NCI-H226 (cell line): ENCODE measurements at regions not wholly inside any gene's neighbourhood (a gene's known extent, or its start where the extent isn't known, plus 50 kb on each side); places are given as distances from the start of the nearest gene placed in this dataset.

Source experiments
- DNase-seq: peaks from one replicate; pipeline ENCODE4 v3.0.0-alpha.2; 2015

- DNase-seq: no peak
Measured at GRCh38 chr7:15905251-15906040, 219.0 kb upstream of the MEOX2 start.

DNA sequence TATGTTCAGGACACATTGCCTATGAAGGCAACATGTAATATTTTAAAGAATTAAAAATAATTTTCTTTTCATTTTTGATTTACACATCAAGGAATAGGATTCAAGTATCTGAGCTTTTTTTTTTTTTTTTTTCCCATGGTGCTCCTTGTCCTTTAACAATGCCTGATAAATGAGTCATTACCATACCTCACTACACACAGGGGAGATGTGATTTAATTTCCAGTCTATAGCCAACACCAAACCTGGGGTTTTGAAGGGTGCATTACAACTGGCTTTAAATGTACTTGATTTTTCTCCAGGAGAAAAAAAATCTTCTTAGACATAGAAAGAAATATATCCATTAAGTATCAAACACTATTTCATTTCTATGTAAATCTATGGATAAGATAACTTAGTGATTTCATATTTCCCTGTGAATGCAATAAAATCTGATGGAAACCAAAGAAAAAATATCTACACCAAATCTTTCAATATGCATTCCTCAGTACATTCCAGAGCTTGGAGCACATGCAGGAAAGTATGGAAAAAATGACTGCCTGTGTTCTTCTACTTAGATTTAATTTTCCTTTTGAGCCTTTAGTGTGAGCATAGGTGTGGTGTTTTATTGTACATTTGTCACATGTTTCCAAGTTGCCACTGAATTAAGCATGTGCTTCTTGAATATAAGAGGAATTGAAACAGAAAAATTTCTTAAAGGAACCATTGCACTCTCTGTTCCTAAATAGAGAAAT lies 204.8 kb upstream of the MEOX2 start:
- peak; percentile 78 for DNase-seq

GRCh38 chr7:15889507-15889906 lies 203.0 kb upstream of the MEOX2 start:
- DNase-seq: peak; percentile 59

- no peak for DNase-seq
Measured at GRCh38 chr7:15888090-15888489, 201.6 kb upstream of the MEOX2 start.

DNA sequence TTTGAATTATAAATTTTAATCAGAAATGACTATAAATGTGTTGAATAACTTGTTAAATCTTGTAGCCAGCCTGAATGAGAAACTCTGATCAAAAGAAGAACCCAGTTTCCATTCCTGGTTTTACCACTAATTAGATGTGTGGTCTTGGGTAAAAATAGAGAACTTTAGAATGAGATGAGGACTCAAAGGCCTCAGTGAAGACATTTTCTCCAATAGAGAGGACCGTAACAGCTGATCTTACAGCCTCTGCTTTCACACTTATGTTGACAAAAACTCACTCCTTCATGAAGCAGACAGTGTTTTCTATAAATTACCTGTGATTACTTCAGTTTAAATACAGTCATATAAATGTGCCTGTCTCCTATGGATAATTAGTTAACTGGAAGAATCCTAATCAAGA lies 200.1 kb upstream of the MEOX2 start:
- no peak for DNase-seq

DNA sequence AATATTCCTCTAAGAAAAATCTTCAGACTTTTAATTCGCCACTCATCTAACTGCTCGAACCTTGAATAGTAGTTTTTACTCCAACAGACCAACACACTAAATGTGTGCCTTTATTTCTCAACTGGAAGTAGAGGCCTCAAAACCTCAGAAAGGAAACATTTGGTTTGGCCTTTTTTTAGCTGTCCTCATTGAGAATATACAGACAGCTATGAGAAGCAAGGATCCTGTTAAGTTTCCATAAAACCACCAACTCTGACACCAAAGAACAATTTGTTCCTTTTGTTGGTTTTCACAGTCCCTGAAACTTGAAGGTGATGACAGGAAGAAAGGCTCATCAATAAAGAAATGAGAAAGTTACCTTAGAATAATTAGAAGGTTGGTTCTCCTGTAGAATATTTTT lies 199.2 kb upstream of the MEOX2 start:
- no peak for DNase-seq

GRCh38 chr7:15874774-15875173 lies 188.3 kb upstream of the MEOX2 start:
- no peak for DNase-seq

DNA sequence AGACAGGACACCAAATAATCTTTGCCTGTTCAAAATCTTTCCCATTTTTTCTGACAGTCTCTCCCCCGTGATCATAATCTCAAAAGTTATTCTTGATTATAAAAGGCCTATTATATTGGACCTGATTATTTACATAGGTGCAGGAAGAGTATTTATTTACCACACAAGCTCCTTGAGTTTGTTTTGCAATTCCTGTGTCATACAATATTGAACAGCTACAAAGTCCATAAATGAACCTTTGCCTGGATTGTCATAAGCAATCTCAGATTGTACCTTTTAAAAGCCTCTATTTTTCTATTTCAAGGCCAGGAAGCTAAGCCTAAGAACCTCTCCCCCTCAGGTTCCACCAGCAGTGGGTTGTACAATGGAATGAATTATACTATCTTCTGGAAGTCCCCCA lies 183.9 kb upstream of the MEOX2 start:
- DNase-seq: no peak

GRCh38 chr7:15867441-15867840 lies 181.0 kb upstream of the MEOX2 start:
- DNase-seq: no peak

DNA sequence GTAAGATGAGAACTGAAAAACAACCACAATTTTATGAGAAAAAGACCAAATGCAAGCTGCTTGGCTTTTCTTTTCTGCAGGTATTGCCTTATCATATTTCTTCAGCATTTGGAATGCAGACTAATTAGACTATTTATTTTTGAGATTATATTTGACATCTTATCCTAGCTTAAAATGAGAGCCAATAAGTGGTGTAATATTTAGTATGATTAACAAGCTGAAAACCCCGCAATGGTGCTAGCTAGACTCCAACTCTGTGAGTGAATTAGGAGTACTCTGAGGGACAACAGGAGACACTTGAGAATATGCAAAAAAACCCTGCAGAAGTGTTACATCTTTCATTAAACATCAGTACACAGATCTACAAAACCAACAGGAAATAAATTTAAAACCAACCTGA lies 180.3 kb upstream of the MEOX2 start:
- DNase-seq: no peak

GRCh38 chr7:15864626-15864991 lies 178.1 kb upstream of the MEOX2 start:
- no peak for DNase-seq

DNA sequence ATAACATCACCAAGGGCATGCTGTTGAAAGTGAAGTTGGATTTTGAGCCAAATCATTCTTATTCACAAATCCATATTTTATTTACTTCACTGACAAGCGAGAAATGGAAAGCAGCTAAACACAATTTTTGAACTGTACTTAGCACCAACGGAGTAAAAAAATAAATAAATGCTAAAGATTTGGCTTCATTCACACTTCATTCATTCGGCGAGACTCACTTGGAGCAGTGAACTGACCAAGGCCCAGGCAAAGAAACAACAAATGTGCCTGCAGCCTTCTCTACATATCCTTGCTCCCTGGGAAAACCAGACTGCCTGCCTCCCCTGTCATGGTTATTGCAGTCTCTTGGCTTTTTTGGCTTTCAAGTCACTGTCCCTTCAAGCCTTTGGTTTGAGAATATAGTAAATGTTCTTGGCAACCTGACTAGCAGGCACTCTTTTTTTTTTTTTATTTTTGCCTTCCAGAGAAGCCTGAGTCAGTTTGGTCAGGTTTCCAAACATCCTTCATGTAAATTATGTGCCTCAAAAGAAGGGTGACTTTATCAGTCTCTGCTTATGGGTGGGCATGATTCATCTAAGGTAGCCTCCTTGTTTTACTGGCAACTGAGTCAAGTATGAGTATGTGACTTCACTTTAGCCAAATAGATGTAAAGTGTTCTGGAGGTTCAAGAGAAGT lies 177.6 kb upstream of the MEOX2 start:
- no peak for DNase-seq

DNA sequence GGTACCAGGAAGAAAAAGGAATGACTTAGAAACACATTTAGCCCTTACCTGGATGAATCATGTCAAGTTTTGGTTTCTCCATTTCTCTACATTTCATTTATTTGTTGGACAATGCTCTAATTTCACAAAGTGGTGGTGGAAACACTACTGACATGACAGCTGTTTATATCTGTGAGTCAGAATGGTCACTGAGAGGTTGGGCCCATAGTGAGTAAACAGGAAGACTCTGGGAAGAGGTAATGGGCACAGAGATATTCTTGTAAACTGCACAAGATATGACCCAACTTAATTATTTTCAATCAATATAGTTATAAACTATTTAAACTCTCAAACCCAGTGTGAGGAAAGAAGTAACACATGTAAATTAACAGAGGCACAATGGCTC lies 176.3 kb upstream of the MEOX2 start:
- no peak for DNase-seq

GRCh38 chr7:15862016-15862780 lies 175.7 kb upstream of the MEOX2 start:
- no peak for DNase-seq

GRCh38 chr7:15860264-15860949 lies 173.9 kb upstream of the MEOX2 start:
- DNase-seq: no peak

GRCh38 chr7:15857026-15857425 lies 170.5 kb upstream of the MEOX2 start:
- DNase-seq: no peak

DNA sequence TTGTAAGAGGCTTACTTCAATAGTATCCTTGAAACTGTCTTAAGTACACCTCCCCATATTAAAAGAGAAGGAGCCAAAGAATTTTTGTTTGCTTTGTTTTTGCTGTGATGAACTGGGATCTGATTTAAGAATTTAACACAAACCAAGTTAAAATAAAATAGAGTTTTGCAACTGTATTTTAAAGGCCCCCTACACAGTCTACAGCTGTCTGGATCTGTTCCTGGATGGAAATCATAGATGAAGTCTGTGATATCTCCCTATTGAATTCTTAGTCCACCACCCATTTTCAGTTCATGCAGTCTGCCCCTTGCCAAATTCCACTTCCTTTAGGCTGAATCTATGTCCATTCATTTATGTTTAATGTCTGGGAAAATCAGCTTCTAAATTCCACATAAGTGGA lies 169.8 kb upstream of the MEOX2 start:
- no peak for DNase-seq

GRCh38 chr7:15855525-15856109 lies 169.1 kb upstream of the MEOX2 start:
- DNase-seq: peak; percentile 18

GRCh38 chr7:15854841-15855524 lies 168.5 kb upstream of the MEOX2 start:
- peak; percentile 50 for DNase-seq

DNA sequence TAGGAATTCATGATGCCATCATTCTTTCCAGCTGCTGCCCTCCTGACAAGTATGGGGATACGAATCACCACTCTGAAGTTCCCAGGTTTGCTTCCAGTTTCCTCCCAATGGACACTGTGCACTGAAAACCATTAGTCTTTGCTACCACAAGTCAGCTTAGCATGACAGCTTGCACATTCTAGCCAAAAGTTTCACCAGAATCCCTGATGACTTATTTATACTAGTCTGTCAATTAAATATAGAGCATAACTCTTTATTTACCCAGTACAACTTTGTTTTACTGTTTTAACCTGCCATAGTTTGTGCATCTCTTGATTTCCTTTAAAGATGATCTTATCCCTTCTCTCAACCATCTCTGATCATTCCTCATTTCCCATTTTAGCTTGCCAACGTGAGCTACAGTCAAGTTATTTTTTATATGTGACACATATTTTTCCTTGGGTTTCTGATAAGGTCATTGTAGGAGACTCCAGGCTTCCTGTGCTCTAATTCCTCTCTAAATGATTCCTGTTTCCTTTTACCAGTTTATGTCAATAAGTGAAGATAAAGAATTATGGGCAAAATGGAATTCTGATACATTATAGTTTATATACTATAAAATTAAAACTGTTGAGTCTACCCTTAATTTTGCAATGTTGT lies 167.5 kb upstream of the MEOX2 start:
- DNase-seq: peak; percentile 94

GRCh38 chr7:15851201-15851600 lies 164.7 kb upstream of the MEOX2 start:
- no peak for DNase-seq
